ENCODE measurements at regions not wholly inside any gene's neighbourhood (a gene's known extent, or its start where the extent isn't known, plus 50 kb on each side); places are given as distances from the start of the nearest gene placed in this dataset.
A peak's percentile ranks its signal among the peaks of the same experiment; 100 is the strongest.
"Not testable (repeated sequence)": the region's sequence is repeated elsewhere in the genome, so short reads cannot be mapped to it uniquely, and the experiment has no call there.

DNA sequence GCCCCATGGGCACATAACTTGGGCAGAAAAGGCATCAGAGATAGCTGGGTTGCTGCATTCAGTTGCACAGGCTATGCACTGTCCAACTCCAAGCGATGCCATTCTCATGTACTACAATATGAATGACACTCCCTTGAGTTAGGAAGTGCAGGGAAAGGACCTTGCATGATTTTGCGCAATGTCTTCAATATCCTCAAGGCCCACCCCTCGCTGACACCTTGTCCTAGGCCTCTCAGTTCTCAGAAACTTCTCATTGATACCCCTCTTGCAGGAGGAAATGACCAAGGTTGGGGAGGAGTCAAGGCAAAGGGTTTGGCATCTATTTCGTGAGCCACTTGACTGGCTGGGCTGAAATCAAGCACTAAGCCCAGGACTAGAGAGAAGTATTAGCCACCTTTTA is 70.4 kb downstream of the ARL6IP4 start:
- TF ChIP-seq, protein P1, sequence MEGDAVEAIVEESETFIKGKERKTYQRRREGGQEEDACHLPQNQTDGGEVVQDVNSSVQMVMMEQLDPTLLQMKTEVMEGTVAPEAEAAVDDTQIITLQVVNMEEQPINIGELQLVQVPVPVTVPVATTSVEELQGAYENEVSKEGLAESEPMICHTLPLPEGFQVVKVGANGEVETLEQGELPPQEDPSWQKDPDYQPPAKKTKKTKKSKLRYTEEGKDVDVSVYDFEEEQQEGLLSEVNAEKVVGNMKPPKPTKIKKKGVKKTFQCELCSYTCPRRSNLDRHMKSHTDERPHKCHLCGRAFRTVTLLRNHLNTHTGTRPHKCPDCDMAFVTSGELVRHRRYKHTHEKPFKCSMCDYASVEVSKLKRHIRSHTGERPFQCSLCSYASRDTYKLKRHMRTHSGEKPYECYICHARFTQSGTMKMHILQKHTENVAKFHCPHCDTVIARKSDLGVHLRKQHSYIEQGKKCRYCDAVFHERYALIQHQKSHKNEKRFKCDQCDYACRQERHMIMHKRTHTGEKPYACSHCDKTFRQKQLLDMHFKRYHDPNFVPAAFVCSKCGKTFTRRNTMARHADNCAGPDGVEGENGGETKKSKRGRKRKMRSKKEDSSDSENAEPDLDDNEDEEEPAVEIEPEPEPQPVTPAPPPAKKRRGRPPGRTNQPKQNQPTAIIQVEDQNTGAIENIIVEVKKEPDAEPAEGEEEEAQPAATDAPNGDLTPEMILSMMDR (conservative IDR thresholded peaks at IDR 0.05; ENCODE audit: low read depth, low read length) = no peak
- TF ChIP-seq EZH2phosphoT487 (IDR thresholded peaks at IDR 0.05; ENCODE audit: borderline replicate concordance, low read length) (no peak), EZH2 (IDR thresholded peaks at IDR 0.05; ENCODE audit: low read length, unreplicated experiment) (no peak)
- Histone ChIP-seq H3K9me2 (replicated peaks; ENCODE audit: low read length) (no peaks in the 10 kb centered on the region), H3K27ac (ENCODE audit: low read length) (no peak overlapping the region), H3K4me2 (ENCODE audit: low read length) (no peak overlapping the region), H3K36me3 (ENCODE audit: low read depth, low read length) (no peaks in the 10 kb centered on the region), H3K9me3 (ENCODE audit: low read length) (no peaks in the 10 kb centered on the region), H3F3A (ENCODE audit: low read length, unreplicated experiment) (no peaks in the 10 kb centered on the region), H4K20me1 (ENCODE audit: low read length) (no peaks in the 10 kb centered on the region), H2AFZ (ENCODE audit: low read length) (no peak overlapping the region), H3K9ac (ENCODE audit: low read length) (no peak overlapping the region), H3K79me2 (ENCODE audit: low read length) (no peaks in the 10 kb centered on the region), H3K4me1 (ENCODE audit: insufficient read depth, low read length) (peaks cover 9% of the 10 kb centered on the region; the same call in 1 of the 2 replicates), H3K27me3 (ENCODE audit: low read length) (no peaks in the 10 kb centered on the region), H3K4me3 (ENCODE audit: low read length) (no peak overlapping the region)
- ATAC-seq = peak; percentile 15; the same call in 1 of the 2 replicates
- ChIA-PET POLR2A (ENCODE audit: unreplicated experiment) (no interaction called here), CTCF (no interaction called here)
- intact Hi-C loops (cut with micrococcal nuclease) = no loop called here
- BruUV-seq (replicated peaks) = no TSS peak
- DNase-seq = no peak

DNA sequence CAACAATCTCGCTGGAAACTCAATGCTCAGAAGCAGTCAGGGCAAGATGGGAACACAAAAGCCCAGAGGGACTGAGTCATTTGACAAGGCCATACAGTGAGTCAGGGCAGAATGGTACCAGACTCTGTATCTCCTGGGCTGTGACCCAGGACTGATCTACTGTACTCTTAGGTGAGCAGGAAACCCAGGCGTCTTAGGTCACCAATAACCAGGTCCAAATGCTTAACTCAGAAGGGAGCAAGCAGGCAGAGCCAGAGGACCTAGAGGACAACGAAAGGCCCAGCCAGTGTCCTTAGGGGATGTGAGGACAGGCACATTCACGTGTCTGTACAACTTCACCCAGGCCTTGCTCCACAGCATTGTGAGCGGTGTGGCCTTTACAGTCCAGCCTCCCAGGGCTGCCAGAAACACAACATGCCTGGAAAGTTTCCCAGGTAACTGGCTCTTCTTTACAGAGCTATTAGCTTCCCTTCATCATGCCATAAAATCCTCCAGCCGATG is 69.9 kb downstream of the ARL6IP4 start:
- Histone ChIP-seq H3K79me2 (ENCODE audit: low read length) (no peaks in the 10 kb centered on the region), H4K20me1 (ENCODE audit: low read length) (no peaks in the 10 kb centered on the region), H3F3A (ENCODE audit: low read length, unreplicated experiment) (no peaks in the 10 kb centered on the region), H3K9me2 (replicated peaks; ENCODE audit: low read length) (no peaks in the 10 kb centered on the region), H3K9ac (ENCODE audit: low read length) (no peak overlapping the region), H3K27ac (ENCODE audit: low read length) (no peak overlapping the region), H3K9me3 (ENCODE audit: low read length) (no peaks in the 10 kb centered on the region), H3K4me2 (ENCODE audit: low read length) (no peak overlapping the region), H3K4me3 (ENCODE audit: low read length) (no peak overlapping the region), H3K27me3 (ENCODE audit: low read length) (no peaks in the 10 kb centered on the region), H2AFZ (ENCODE audit: low read length) (no peak overlapping the region), H3K36me3 (ENCODE audit: low read depth, low read length) (no peaks in the 10 kb centered on the region), H3K4me1 (ENCODE audit: insufficient read depth, low read length) (peaks cover 7% of the 10 kb centered on the region; the same call in 1 of the 2 replicates)
- DNase-seq = peak; percentile 49
- ATAC-seq = peak; percentile 64
- TF ChIP-seq EZH2 (IDR thresholded peaks at IDR 0.05; ENCODE audit: low read length, unreplicated experiment) (no peak), EZH2phosphoT487 (IDR thresholded peaks at IDR 0.05; ENCODE audit: borderline replicate concordance, low read length) (no peak)
- TF ChIP-seq, protein P1 (conservative IDR thresholded peaks at IDR 0.05; ENCODE audit: low read depth, low read length) = no peak
- BruUV-seq (replicated peaks) = no TSS peak
- CTCF ChIA-PET = no interaction called here
- POLR2A ChIA-PET (ENCODE audit: unreplicated experiment) = no interaction called here
- intact Hi-C loops (cut with micrococcal nuclease) = no loop called here

DNA sequence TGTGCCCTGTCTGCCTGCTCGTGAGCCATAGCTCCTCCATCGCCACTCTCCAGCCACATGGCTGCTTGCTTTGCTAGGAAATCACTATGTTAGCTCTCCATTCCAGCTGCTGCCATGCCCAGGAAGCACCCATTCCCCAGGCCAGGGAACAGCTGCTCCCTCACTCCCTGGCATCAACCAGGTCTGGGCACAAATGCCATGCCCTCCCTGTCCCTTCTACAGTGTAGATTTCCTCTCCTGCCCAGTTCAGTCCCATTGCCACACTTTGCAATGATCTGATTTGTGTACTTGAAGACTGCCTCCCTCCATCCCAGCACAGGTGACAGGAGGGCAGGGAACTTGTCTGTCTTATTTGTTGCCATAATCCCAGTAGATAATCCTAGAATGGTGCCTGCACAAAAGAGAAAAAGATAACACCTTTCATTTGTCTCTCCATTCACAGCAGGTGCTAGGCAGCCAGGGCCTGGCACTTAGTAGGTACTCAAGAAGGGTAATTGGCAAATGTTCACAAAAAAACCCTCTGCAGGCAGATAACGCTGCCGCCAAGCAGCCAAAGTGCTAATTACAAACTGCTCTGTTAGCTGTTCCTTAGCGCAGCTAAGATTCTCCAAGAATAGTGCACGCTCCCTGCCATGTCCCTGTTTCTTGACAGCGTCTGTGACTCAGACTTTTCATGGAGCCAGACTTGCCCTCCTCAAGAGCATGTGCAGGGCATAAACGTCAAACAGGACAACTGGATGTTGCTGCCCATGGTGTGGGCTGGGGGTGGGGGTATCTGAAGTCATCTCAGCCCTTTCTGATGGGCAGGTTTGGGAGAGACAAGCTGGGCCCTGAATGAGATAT is 69.1 kb downstream of the ARL6IP4 start:
- Histone ChIP-seq H3K9ac (ENCODE audit: low read length) (no peak overlapping the region), H3K36me3 (ENCODE audit: low read depth, low read length) (no peaks in the 10 kb centered on the region), H3K9me3 (ENCODE audit: low read length) (no peaks in the 10 kb centered on the region), H3K79me2 (ENCODE audit: low read length) (no peaks in the 10 kb centered on the region), H4K20me1 (ENCODE audit: low read length) (no peaks in the 10 kb centered on the region), H3K4me3 (ENCODE audit: low read length) (no peak overlapping the region), H3K27me3 (ENCODE audit: low read length) (no peaks in the 10 kb centered on the region), H3F3A (ENCODE audit: low read length, unreplicated experiment) (no peaks in the 10 kb centered on the region), H3K27ac (ENCODE audit: low read length) (no peak overlapping the region), H3K4me1 (ENCODE audit: insufficient read depth, low read length) (peaks cover 7% of the 10 kb centered on the region; the same call in 1 of the 2 replicates), H3K4me2 (ENCODE audit: low read length) (no peak overlapping the region), H2AFZ (ENCODE audit: low read length) (no peak overlapping the region), H3K9me2 (replicated peaks; ENCODE audit: low read length) (no peaks in the 10 kb centered on the region)
- intact Hi-C loops (cut with micrococcal nuclease) = no loop called here
- TF ChIP-seq, protein P1 (conservative IDR thresholded peaks at IDR 0.05; ENCODE audit: low read depth, low read length) = no peak
- TF ChIP-seq EZH2phosphoT487 (IDR thresholded peaks at IDR 0.05; ENCODE audit: borderline replicate concordance, low read length) = no peak
- no peak for TF ChIP-seq EZH2 (IDR thresholded peaks at IDR 0.05; ENCODE audit: low read length, unreplicated experiment)
- BruUV-seq (replicated peaks) = no TSS peak
- no peak for ATAC-seq
- CTCF ChIA-PET = interaction anchor here (0.6 kb wide), 1 partner anchor 100 kb away, joined by 3 read pairs; no protein-coding TSS in a partner anchor
- POLR2A ChIA-PET (ENCODE audit: unreplicated experiment) = no interaction called here
- DNase-seq = no peak

DNA sequence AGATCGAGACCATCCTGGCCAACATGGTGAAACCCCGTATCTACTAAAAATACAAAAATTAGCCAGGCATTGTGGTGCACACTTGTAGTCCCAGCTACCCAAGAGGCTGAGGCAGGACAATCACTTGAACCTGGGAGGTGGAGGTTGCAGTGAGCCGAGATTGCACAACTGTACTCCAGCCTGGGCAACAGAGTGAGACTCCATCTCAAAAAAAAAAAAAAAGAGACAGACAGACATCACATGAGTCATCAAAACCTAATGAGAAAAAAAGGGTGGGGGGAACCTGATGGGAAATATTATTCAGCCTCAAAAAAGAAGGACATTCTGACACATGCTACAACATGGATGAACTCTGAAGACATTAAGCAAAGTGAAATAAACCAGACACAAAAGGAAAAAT is 67.4 kb downstream of the ARL6IP4 start:
- H3K27ac ChIP-seq (ENCODE audit: low read length); BruUV-seq (replicated peaks); H4K20me1 ChIP-seq (ENCODE audit: low read length); H3K9me3 ChIP-seq (ENCODE audit: low read length); H3K79me2 ChIP-seq (ENCODE audit: low read length); H3K4me2 ChIP-seq (ENCODE audit: low read length); CTCF ChIA-PET; intact Hi-C loops (cut with micrococcal nuclease); H3K4me3 ChIP-seq (ENCODE audit: low read length); H3K9ac ChIP-seq (ENCODE audit: low read length); H3K27me3 ChIP-seq (ENCODE audit: low read length); DNase-seq; POLR2A ChIA-PET (ENCODE audit: unreplicated experiment); H3K9me2 ChIP-seq (replicated peaks; ENCODE audit: low read length); ATAC-seq; H3F3A ChIP-seq (ENCODE audit: low read length, unreplicated experiment); H2AFZ ChIP-seq (ENCODE audit: low read length); H3K36me3 ChIP-seq (ENCODE audit: low read depth, low read length): not testable (repeated sequence)
- H3K4me1 ChIP-seq (ENCODE audit: insufficient read depth, low read length) = peaks cover 14% of the 10 kb centered on the region

Measured in PC-3 (cell line).